Hepatocyte (in vitro differentiated cells): ENCODE measurements at regions not wholly inside any gene's neighbourhood (a gene's known extent, or its start where the extent isn't known, plus 50 kb on each side); places are given as distances from the start of the nearest gene placed in this dataset.

Source experiments
- DNase-seq: peaks from one replicate; pipeline ENCODE4 v3.0.0-alpha.2; 2016; ENCODE audit warnings: low spot score
- H2AFZ ChIP-seq: fragments of 200-600 bp; sonication (generic); 2 replicates; pipeline ENCODE4 v1.6.0; 2016; ENCODE audit warnings: antibody characterized with exemption, mild to moderate bottlenecking
- H3K27ac ChIP-seq: fragments of 200-600 bp; sonication (generic); 2 replicates; pipeline ENCODE4 v1.5.1; 2016; ENCODE audit warnings: mild to moderate bottlenecking
- H3K27me3 ChIP-seq: fragments of 200-600 bp; sonication (generic); 2 replicates; pipeline ENCODE4 v1.6.1; 2016
- H3K36me3 ChIP-seq: fragments of 200-600 bp; sonication (generic); replicated peaks from 2 replicates; pipeline ENCODE4 v1.5.1; 2016; ENCODE audit warnings: low read depth; ENCODE audit not compliant: insufficient read depth
- H3K4me1 ChIP-seq: fragments of 200-600 bp; sonication (generic); 2 replicates; pipeline ENCODE4 v1.5.1; 2016; ENCODE audit warnings: mild to moderate bottlenecking, moderate library complexity; ENCODE audit not compliant: insufficient read depth
- H3K4me2 ChIP-seq: fragments of 200-600 bp; sonication (generic); 2 replicates; pipeline ENCODE4 v1.6.0; 2016
- H3K4me3 ChIP-seq: fragments of 200-600 bp; sonication (generic); 2 replicates; pipeline ENCODE4 v1.5.1; 2016; ENCODE audit warnings: mild to moderate bottlenecking
- H3K79me2 ChIP-seq: fragments of 200-600 bp; sonication (generic); 2 replicates; pipeline ENCODE4 v1.6.0; 2017; ENCODE audit warnings: mild to moderate bottlenecking
- H3K9me2 ChIP-seq: fragments of 200-600 bp; sonication (generic); replicated peaks from 2 replicates; pipeline ENCODE4 v1.6.0; 2017; ENCODE audit warnings: mild to moderate bottlenecking; ENCODE audit not compliant: insufficient read depth
- H3K9me3 ChIP-seq: fragments of 200-600 bp; sonication (generic); 2 replicates; pipeline ENCODE4 v1.5.1; 2016; ENCODE audit warnings: low read depth, mild to moderate bottlenecking
- H4K20me1 ChIP-seq: fragments of 200-600 bp; sonication (generic); 2 replicates; pipeline ENCODE4 v1.6.0; 2016; ENCODE audit warnings: mild to moderate bottlenecking; ENCODE audit not compliant: insufficient read depth, poor library complexity, severe bottlenecking
- EZH2 ChIP-seq: fragments of 200-600 bp; sonication (generic); IDR thresholded peaks from 2 replicates; pipeline ENCODE4 v1.6.1; 2016; ENCODE audit warnings: antibody characterized with exemption, mild to moderate bottlenecking, borderline replicate concordance
- EZH2phosphoT487 ChIP-seq: fragments of 200-600 bp; sonication (generic); IDR thresholded peaks from one replicate; pipeline ENCODE4 v1.6.1; 2018; ENCODE audit warnings: antibody characterized with exemption, mild to moderate bottlenecking, low read depth, moderate library complexity; ENCODE audit not compliant: unreplicated experiment, severe bottlenecking
- WGBS: methylation state at CpG from one replicate; pipeline ENCODE4 v1.1.6; 2016; ENCODE audit warnings: low lambda C conversion rate; ENCODE audit errors: missing lambda C conversion rate; 5-methylcytosine and 5-hydroxymethylcytosine counted together
- TF ChIP-seq, protein P1 (sequence below): fragments of 200-600 bp; sonication (generic); IDR thresholded peaks from 2 replicates; pipeline ENCODE4 v1.5.1; 2016; ENCODE audit warnings: antibody characterized with exemption, mild to moderate bottlenecking; ENCODE audit not compliant: poor library complexity

DNA sequence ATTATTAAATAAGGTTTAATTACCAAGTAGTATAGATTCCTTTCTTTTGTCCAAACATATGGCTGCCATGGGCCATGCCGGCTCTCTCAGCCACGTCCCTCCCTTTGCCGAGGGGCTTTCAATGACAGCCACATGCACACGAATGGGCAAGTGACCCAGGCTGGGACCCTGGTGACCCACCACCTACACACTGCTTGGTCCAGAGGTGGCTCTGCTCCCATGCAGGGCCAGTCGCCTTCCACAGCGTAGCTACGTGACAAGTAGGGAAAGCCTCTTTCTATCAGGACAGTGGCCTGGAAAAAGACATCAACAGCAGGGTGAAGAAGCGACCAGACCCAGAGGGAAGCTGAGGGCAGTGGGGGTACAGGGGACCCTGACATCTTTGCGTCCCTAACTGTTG, 152.8 kb upstream of the CST7 start:
- Histone ChIP-seq H3K9me2 (no peaks in the 10 kb centered on the region), H3K27ac (no peak overlapping the region), H4K20me1 (no peaks in the 10 kb centered on the region), H3K27me3 (no peaks in the 10 kb centered on the region), H3K4me2 (no peak overlapping the region), H3K4me3 (no peak overlapping the region), H3K4me1 (no peaks in the 10 kb centered on the region), H2AFZ (no peak overlapping the region), H3K36me3 (no peaks in the 10 kb centered on the region), H3K79me2 (no peaks in the 10 kb centered on the region), H3K9me3 (no peaks in the 10 kb centered on the region)
- DNase-seq = no peak
- WGBS = 94% methylated on average over 9 of the region's 9 CpGs
- TF ChIP-seq EZH2 (no peak), EZH2phosphoT487 (no peak)
- TF ChIP-seq, protein P1, sequence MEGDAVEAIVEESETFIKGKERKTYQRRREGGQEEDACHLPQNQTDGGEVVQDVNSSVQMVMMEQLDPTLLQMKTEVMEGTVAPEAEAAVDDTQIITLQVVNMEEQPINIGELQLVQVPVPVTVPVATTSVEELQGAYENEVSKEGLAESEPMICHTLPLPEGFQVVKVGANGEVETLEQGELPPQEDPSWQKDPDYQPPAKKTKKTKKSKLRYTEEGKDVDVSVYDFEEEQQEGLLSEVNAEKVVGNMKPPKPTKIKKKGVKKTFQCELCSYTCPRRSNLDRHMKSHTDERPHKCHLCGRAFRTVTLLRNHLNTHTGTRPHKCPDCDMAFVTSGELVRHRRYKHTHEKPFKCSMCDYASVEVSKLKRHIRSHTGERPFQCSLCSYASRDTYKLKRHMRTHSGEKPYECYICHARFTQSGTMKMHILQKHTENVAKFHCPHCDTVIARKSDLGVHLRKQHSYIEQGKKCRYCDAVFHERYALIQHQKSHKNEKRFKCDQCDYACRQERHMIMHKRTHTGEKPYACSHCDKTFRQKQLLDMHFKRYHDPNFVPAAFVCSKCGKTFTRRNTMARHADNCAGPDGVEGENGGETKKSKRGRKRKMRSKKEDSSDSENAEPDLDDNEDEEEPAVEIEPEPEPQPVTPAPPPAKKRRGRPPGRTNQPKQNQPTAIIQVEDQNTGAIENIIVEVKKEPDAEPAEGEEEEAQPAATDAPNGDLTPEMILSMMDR = no peak

DNA sequence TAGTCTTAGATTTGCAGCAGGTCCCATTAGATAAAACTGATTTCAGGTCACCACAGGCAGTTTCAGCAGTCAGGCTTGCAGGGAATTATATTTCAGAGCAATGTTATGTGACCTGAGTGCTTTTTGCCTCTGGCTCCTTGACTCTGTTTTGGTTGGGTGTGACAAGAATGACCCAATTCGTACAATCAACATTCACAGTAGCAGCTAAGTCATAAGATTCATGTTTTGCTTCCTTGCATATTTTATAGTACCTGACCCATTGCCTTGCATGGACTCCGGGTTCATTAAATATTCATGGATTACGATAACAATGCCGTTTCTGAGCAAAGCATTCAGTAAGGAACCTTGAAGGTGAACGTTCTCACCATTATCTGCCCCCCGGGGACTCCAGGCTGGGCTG, 152.0 kb upstream of the CST7 start:
- H3K36me3 ChIP-seq = no peaks in the 10 kb centered on the region
- H3K9me2 ChIP-seq = no peaks in the 10 kb centered on the region
- H3K27ac ChIP-seq = no peak overlapping the region
- no peaks in the 10 kb centered on the region for H3K4me1 ChIP-seq
- H3K27me3 ChIP-seq = no peaks in the 10 kb centered on the region
- TF ChIP-seq, protein P1 = no peak
- no peak for TF ChIP-seq EZH2phosphoT487
- no peak for TF ChIP-seq EZH2
- no peaks in the 10 kb centered on the region for H3K9me3 ChIP-seq
- no peak for DNase-seq
- H3K4me2 ChIP-seq = no peak overlapping the region
- 84% methylated on average over 6 of the region's 6 CpGs for WGBS
- H3K4me3 ChIP-seq = no peak overlapping the region
- H3K79me2 ChIP-seq = no peaks in the 10 kb centered on the region
- no peak overlapping the region for H2AFZ ChIP-seq
- H4K20me1 ChIP-seq = no peaks in the 10 kb centered on the region

DNA sequence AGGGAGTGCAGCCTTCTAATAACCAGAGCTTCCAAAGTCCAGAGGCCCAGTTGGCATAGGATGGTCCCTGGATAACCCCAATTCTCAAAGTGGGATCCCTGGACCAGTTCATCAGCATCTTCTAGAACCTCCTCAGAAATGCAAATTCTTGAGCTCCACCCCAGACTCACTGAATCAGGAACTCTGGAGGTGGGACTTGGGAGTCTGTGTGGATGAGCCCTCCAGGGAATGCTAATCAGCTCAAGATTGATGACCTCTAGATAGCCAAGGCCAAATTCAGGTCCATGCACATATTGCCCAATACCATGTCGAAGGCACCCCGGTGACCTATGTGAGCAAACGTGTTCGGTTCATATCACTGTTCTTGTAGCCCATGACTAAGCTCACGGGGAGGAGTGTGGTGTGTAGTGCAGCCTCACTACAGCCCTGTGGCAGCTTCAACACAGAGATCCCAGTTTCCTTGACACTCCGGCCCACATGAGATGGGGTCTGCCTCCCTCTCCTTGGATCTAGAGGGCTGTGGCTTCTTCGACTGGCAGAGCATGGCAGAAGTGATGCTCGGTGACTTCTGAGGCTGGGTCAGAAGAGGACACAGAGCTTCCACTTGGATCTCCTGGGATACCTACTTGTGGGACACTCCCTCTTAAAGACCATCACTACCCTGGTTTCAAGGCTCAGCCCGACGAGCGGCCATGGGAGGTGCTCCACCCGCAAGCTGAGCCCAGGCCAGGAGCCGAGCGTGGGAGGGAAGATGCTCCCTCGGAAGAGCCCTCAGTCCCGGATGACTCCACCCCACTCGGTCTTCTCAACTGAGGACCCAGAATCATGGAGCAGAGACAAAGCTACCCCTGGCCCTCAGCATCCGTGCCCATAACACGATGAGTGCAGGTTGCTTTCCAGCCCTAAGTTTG, 151.1 kb upstream of the CST7 start:
- no peaks in the 10 kb centered on the region for H3K4me1 ChIP-seq
- no peak for TF ChIP-seq EZH2phosphoT487
- TF ChIP-seq, protein P1 = no peak
- TF ChIP-seq EZH2 = no peak
- H3K4me3 ChIP-seq = no peak overlapping the region
- H3K4me2 ChIP-seq = no peak overlapping the region
- no peaks in the 10 kb centered on the region for H3K36me3 ChIP-seq
- H4K20me1 ChIP-seq = no peaks in the 10 kb centered on the region
- no peak overlapping the region for H2AFZ ChIP-seq
- 87% methylated on average over 19 of the region's 19 CpGs for WGBS
- H3K9me3 ChIP-seq = no peaks in the 10 kb centered on the region
- no peaks in the 10 kb centered on the region for H3K79me2 ChIP-seq
- H3K9me2 ChIP-seq = no peaks in the 10 kb centered on the region
- H3K27me3 ChIP-seq = no peaks in the 10 kb centered on the region
- no peak for DNase-seq
- no peak overlapping the region for H3K27ac ChIP-seq
